IMR-90 (cell line): ENCODE measurements at regions not wholly inside any gene's neighbourhood (a gene's known extent, or its start where the extent isn't known, plus 50 kb on each side); places are given as distances from the start of the nearest gene placed in this dataset.

ENCODE experiments used
- ATAC-seq: fragments of 200-7000 bp; cut with Tn5 transposase; 2 replicates; pipeline ENCODE4 v1.9.1; 2020; ENCODE audit warnings: low read depth, mild to moderate bottlenecking, moderate library complexity
- BruUV-seq: library from RNA; stranded (reverse); fragments of 400-500 nt; replicated peaks from 2 replicates; lab custom pipeline; 2021; lab: Mats Ljungman, UMichigan
- CTCF ChIA-PET: fragments of 300-600 bp; formaldehyde crosslinking; extraction: SDS; loops from one replicate; lab custom pipeline; 2021; ENCODE audit warnings: antibody characterized with exemption; lab: Yijun Ruan, JAX
- POLR2A ChIA-PET: fragments of 300-600 bp; sonication (Branson Sonifier 250); formaldehyde crosslinking; loops from one replicate; lab custom pipeline; 2022; ENCODE audit warnings: antibody characterized with exemption; ENCODE audit not compliant: unreplicated experiment; lab: Charles Lee
- DNase-seq: peaks from one replicate; pipeline ENCODE4 v3.0.0; 2013
- H2AFZ ChIP-seq: replicated peaks from 2 replicates; pipeline ENCODE3; 2013; ENCODE audit warnings: low read length, mild to moderate bottlenecking; ENCODE audit not compliant: poor library complexity
- H2AK5ac ChIP-seq: 2 replicates; pipeline ENCODE4 v1.6.1; 2013; ENCODE audit warnings: low read depth, low read length, inconsistent platforms
- H2AK9ac ChIP-seq: replicated peaks from 2 replicates; pipeline ENCODE3; 2013; ENCODE audit warnings: mild to moderate bottlenecking, low read depth, low read length, moderate library complexity; ENCODE audit not compliant: poor library complexity
- H2BK120ac ChIP-seq: 2 replicates; pipeline ENCODE4 v1.6.1; 2013; ENCODE audit warnings: low read depth, low read length, inconsistent platforms
- H2BK15ac ChIP-seq: 3 replicates; pipeline ENCODE4 v1.6.1; 2013; ENCODE audit warnings: low read depth, low read length, inconsistent platforms
- H2BK20ac ChIP-seq: 2 replicates; pipeline ENCODE4 v1.6.1; 2013; ENCODE audit warnings: low read depth, mild to moderate bottlenecking, inconsistent platforms, low read length, moderate library complexity
- H2BK5ac ChIP-seq: 2 replicates; pipeline ENCODE4 v1.6.1; 2013; ENCODE audit warnings: mild to moderate bottlenecking, low read depth, low read length, inconsistent platforms; ENCODE audit not compliant: poor library complexity, severe bottlenecking
- H3K14ac ChIP-seq: replicated peaks from 2 replicates; pipeline ENCODE4 v1.6.1; 2013; ENCODE audit warnings: low read depth, low read length, inconsistent platforms
- H3K18ac ChIP-seq: 2 replicates; pipeline ENCODE4 v1.6.1; 2013; ENCODE audit warnings: low read depth, low read length, control low read depth
- H3K23ac ChIP-seq: 2 replicates; pipeline ENCODE4 v1.6.1; 2013; ENCODE audit warnings: low read depth, low read length, inconsistent platforms
- H3K27ac ChIP-seq: 2 replicates; pipeline ENCODE4 v1.5.1; 2013; ENCODE audit warnings: mild to moderate bottlenecking, control low read depth, low read length; ENCODE audit not compliant: insufficient read depth
- H3K27me3 ChIP-seq: 2 replicates; pipeline ENCODE4 v1.6.1; 2013; ENCODE audit warnings: low read length; ENCODE audit not compliant: control insufficient read depth, insufficient read depth
- H3K36me3 ChIP-seq: 2 replicates; pipeline ENCODE4 v1.6.1; 2013; ENCODE audit warnings: low read length, mixed read lengths; ENCODE audit not compliant: control insufficient read depth, insufficient read depth
- H3K4ac ChIP-seq: 2 replicates; pipeline ENCODE4 v1.6.1; 2013; ENCODE audit warnings: low read depth, low read length, inconsistent platforms
- H3K4me1 ChIP-seq: 2 replicates; pipeline ENCODE4 v1.6.1; 2013; ENCODE audit warnings: low read length, mixed read lengths; ENCODE audit not compliant: control insufficient read depth, insufficient read depth
- H3K4me2 ChIP-seq: 2 replicates; pipeline ENCODE4 v1.6.1; 2013; ENCODE audit warnings: low read depth, mild to moderate bottlenecking, control low read depth, low read length, moderate library complexity
- H3K4me3 ChIP-seq: 2 replicates; pipeline ENCODE4 v1.5.1; 2013; ENCODE audit warnings: low read depth, mild to moderate bottlenecking, control low read depth, low read length, moderate library complexity; ENCODE audit not compliant: insufficient read depth
- H3K56ac ChIP-seq: 2 replicates; pipeline ENCODE4 v1.6.1; 2013; ENCODE audit warnings: low read length, inconsistent platforms; ENCODE audit not compliant: insufficient read depth; ENCODE audit errors: extremely low read depth
- H3K79me1 ChIP-seq, 2 experiments: 2 replicates each; pipeline ENCODE4 v1.6.1; 2013; ENCODE audit warnings: low read length in 2 of 2, inconsistent platforms in 1 of 2, low read depth in 1 of 2
- H3K9ac ChIP-seq: 2 replicates; pipeline ENCODE4 v1.6.1; 2013; ENCODE audit warnings: low read depth, low read length, control low read depth
- H3K9me1 ChIP-seq: 2 replicates; pipeline ENCODE4 v1.6.1; 2013; ENCODE audit warnings: low read length, inconsistent platforms; ENCODE audit not compliant: insufficient read depth
- H3K9me3 ChIP-seq: 2 replicates; pipeline ENCODE4 v1.6.1; 2013; ENCODE audit warnings: low read length; ENCODE audit not compliant: control insufficient read depth, insufficient read depth
- H4K20me1 ChIP-seq: 2 replicates; pipeline ENCODE4 v1.6.1; 2013; ENCODE audit warnings: low read length, inconsistent platforms; ENCODE audit not compliant: insufficient read depth
- H4K5ac ChIP-seq: 2 replicates; pipeline ENCODE4 v1.6.1; 2013; ENCODE audit warnings: mild to moderate bottlenecking, low read depth, low read length, control low read depth
- H4K8ac ChIP-seq, 2 experiments: 2 replicates each; pipeline ENCODE4 v1.6.1; 2013; ENCODE audit warnings: low read depth in 2 of 2, low read length in 2 of 2, control low read depth in 1 of 2, inconsistent platforms in 1 of 2
- H4K91ac ChIP-seq: 2 replicates; pipeline ENCODE4 v1.6.1; 2013; ENCODE audit warnings: low read depth, low read length, inconsistent platforms; ENCODE audit not compliant: insufficient read depth
- BHLHE40 ChIP-seq: fragments of 150-350 bp; IDR thresholded peaks from 2 replicates; pipeline ENCODE4 v1.6.1; 2016; ENCODE audit warnings: mild to moderate bottlenecking, low read depth, low read length
- CEBPB ChIP-seq: IDR thresholded peaks from 2 replicates; pipeline ENCODE4 v1.6.1; 2012; ENCODE audit warnings: low read depth, low read length, improper control_type of control experiment
- CHD1 ChIP-seq: IDR thresholded peaks from 2 replicates; pipeline ENCODE4 v1.6.1; 2012; ENCODE audit warnings: low read depth, low read length, improper control_type of control experiment
- CTCF ChIP-seq: conservative IDR thresholded peaks from 2 replicates; pipeline ENCODE4 v1.5.1; 2012; ENCODE audit warnings: mild to moderate bottlenecking, low read depth, low read length, improper control_type of control experiment
- ELK1 ChIP-seq: fragments of 150-350 bp; IDR thresholded peaks from 2 replicates; pipeline ENCODE4 v1.6.1; 2016; ENCODE audit warnings: low read depth, mild to moderate bottlenecking, low read length, moderate library complexity, borderline replicate concordance
- FOS ChIP-seq: fragments of 150-350 bp; IDR thresholded peaks from 2 replicates; pipeline ENCODE4 v1.6.1; 2016; ENCODE audit warnings: low read depth, low read length
- MAFK ChIP-seq: IDR thresholded peaks from 2 replicates; pipeline ENCODE4 v1.6.1; 2012; ENCODE audit warnings: low read depth, low read length, improper control_type of control experiment
- MAZ ChIP-seq: IDR thresholded peaks from 2 replicates; pipeline ENCODE4 v1.6.1; 2012; ENCODE audit warnings: low read depth, mild to moderate bottlenecking, low read length, improper control_type of control experiment, moderate library complexity, borderline replicate concordance
- MXI1 ChIP-seq: IDR thresholded peaks from 2 replicates; pipeline ENCODE4 v1.6.1; 2012; ENCODE audit warnings: low read depth, mild to moderate bottlenecking, low read length, moderate library complexity, borderline replicate concordance
- NFE2L2 ChIP-seq: fragments of 150-350 bp; IDR thresholded peaks from 2 replicates; pipeline ENCODE4 v1.6.1; 2016; ENCODE audit warnings: low read depth, mild to moderate bottlenecking, low read length
- POLR2A ChIP-seq: IDR thresholded peaks from 2 replicates; pipeline ENCODE4 v1.6.1; 2012; ENCODE audit warnings: mild to moderate bottlenecking, low read depth, low read length
- RAD21 ChIP-seq: IDR thresholded peaks from 2 replicates; pipeline ENCODE4 v1.6.1; 2012; ENCODE audit warnings: low read length, improper control_type of control experiment
- RCOR1 ChIP-seq: IDR thresholded peaks from 2 replicates; pipeline ENCODE4 v1.6.1; 2012; ENCODE audit warnings: mild to moderate bottlenecking, low read length, improper control_type of control experiment; ENCODE audit not compliant: insufficient replicate concordance
- RFX5 ChIP-seq: IDR thresholded peaks from 2 replicates; pipeline ENCODE4 v1.8.0; 2012; ENCODE audit warnings: low read depth, mild to moderate bottlenecking, low read length, moderate library complexity
- SMC3 ChIP-seq: fragments of 150-350 bp; IDR thresholded peaks from 2 replicates; pipeline ENCODE4 v1.6.1; 2016; ENCODE audit warnings: low read depth, mild to moderate bottlenecking, antibody characterized with exemption, low read length, moderate library complexity
- USF2 ChIP-seq: fragments of 150-350 bp; IDR thresholded peaks from 2 replicates; pipeline ENCODE4 v1.6.1; 2017; ENCODE audit warnings: mild to moderate bottlenecking, antibody characterized with exemption, low read length, low read depth
- dilution Hi-C: fragments of 300-500 bp; cut with HindIII; formaldehyde crosslinking; loops from one replicate; pipeline ENCODE4 v1.14.3; 2018; ENCODE audit warnings: low sequenced_read_pairs; ENCODE audit not compliant: unreplicated experiment
- in situ Hi-C: fragments of 300-500 bp; cut with MboI; formaldehyde crosslinking; loops from 3 replicates; pipeline ENCODE4 v1.14.3; 2019; ENCODE audit warnings: low sequenced_read_pairs, inconsistent platforms, mixed read lengths
- intact Hi-C: fragments of 100-400 bp; cut with micrococcal nuclease; formaldehyde crosslinking; loops from 2 replicates; pipeline ENCODE4 v1.10.0; 2022

- H3K9me1 ChIP-seq = no peaks in the 10 kb centered on the region
- no peaks in the 10 kb centered on the region for H3K36me3 ChIP-seq
- H2BK15ac ChIP-seq = no peak overlapping the region
- H3K9me3 ChIP-seq = no peaks in the 10 kb centered on the region
- no peak overlapping the region for H4K5ac ChIP-seq
- BruUV-seq = no TSS peak
- H4K20me1 ChIP-seq = no peaks in the 10 kb centered on the region
- H2AFZ ChIP-seq = no peak overlapping the region
- ATAC-seq = no peak
- H3K9ac ChIP-seq = no peak overlapping the region
- no peak overlapping the region for H3K4me3 ChIP-seq
- H2BK5ac ChIP-seq = no peak overlapping the region
- dilution Hi-C loops = no loop called here
- no peak overlapping the region for H4K91ac ChIP-seq
- in situ Hi-C loops = no loop called here
- H2BK120ac ChIP-seq = no peak overlapping the region
- no peak overlapping the region for H3K14ac ChIP-seq
- H3K4ac ChIP-seq = no peak overlapping the region
- H3K4me1 ChIP-seq = no peaks in the 10 kb centered on the region
- no peak overlapping the region for H2AK9ac ChIP-seq
- ChIA-PET CTCF (no interaction called here), POLR2A (no interaction called here)
- no peak for TF ChIP-seq ELK1
- TF ChIP-seq CTCF = no peak
- TF ChIP-seq POLR2A = no peak
- TF ChIP-seq MXI1 = no peak
- TF ChIP-seq MAZ = no peak
- no peak for TF ChIP-seq FOS
- TF ChIP-seq CHD1 = no peak
- no peak for TF ChIP-seq RAD21
- no peak for TF ChIP-seq NFE2L2
- TF ChIP-seq BHLHE40 = no peak
- TF ChIP-seq RFX5 = no peak
- no peak for TF ChIP-seq RCOR1
- no peak for TF ChIP-seq USF2
- no peak for TF ChIP-seq SMC3
- no peak for TF ChIP-seq CEBPB
- no peak for TF ChIP-seq MAFK
- no peaks in the 10 kb centered on the region for H3K27me3 ChIP-seq
- H3K79me1 ChIP-seq = no peaks in the 10 kb centered on the region
- no peak for DNase-seq
- H4K8ac ChIP-seq = no peak overlapping the region
- no peak overlapping the region for H2AK5ac ChIP-seq
- no peak overlapping the region for H2BK20ac ChIP-seq
- H3K23ac ChIP-seq = no peak overlapping the region
- intact Hi-C loops = no loop called here
- H3K27ac ChIP-seq = no peak overlapping the region
- no peak overlapping the region for H3K56ac ChIP-seq
- no peak overlapping the region for H3K18ac ChIP-seq
- H3K4me2 ChIP-seq = no peak overlapping the region
Measured at GRCh38 chr5:30600892-30601291, 592.6 kb upstream of the CDH6 start.
